Activated naive CD4-positive, alpha-beta T cell treated with anti-CD3 and anti-CD28 coated beads, Interleukin-2, amount 10 ng/mL, durations not matched to agents 7 days and 5 days (primary cell): ENCODE measurements at regions not wholly inside any gene's neighbourhood (a gene's known extent, or its start where the extent isn't known, plus 50 kb on each side); places are given as distances from the start of the nearest gene placed in this dataset.
"Not testable (repeated sequence)": the region's sequence is repeated elsewhere in the genome, so short reads cannot be mapped to it uniquely, and the experiment has no call there.

Experiments used
- CTCF ChIA-PET: fragments of 350-600 bp; sonication (Branson Sonifier 250); formaldehyde crosslinking; loops from one replicate; lab custom pipeline; 2021; ENCODE audit warnings: antibody characterized with exemption; lab: Charles Lee
- DNase-seq: peaks from one replicate; pipeline ENCODE4 v3.0.0-alpha.2; 2020
- H3K27ac Mint-ChIP-seq: one replicate; pipeline ENCODE4 v1.8.0; 2021; ENCODE audit warnings: mild to moderate bottlenecking, moderate library complexity, mixed read lengths
- H3K27me3 Mint-ChIP-seq: one replicate; pipeline ENCODE4 v1.8.0; 2021; ENCODE audit warnings: mild to moderate bottlenecking, mixed read lengths
- H3K36me3 Mint-ChIP-seq: one replicate; pipeline ENCODE4 v1.8.0; 2021; ENCODE audit warnings: mixed read lengths
- H3K4me1 Mint-ChIP-seq: one replicate; pipeline ENCODE4 v1.8.0; 2021; ENCODE audit warnings: mixed read lengths
- H3K4me3 Mint-ChIP-seq: one replicate; pipeline ENCODE4 v1.8.0; 2021; ENCODE audit warnings: mild to moderate bottlenecking, moderate library complexity, mixed read lengths
- H3K9me3 Mint-ChIP-seq: one replicate; pipeline ENCODE4 v1.8.0; 2021; ENCODE audit warnings: mixed read lengths

- H3K36me3 Mint-ChIP-seq: no peaks in the 10 kb centered on the region
- no peak overlapping the region for H3K4me3 Mint-ChIP-seq
- H3K9me3 Mint-ChIP-seq: no peaks in the 10 kb centered on the region
- no peak for DNase-seq
- no peaks in the 10 kb centered on the region for H3K27me3 Mint-ChIP-seq
- CTCF ChIA-PET: no interaction called here
- no peak overlapping the region for H3K27ac Mint-ChIP-seq
- H3K4me1 Mint-ChIP-seq: no peaks in the 10 kb centered on the region
These were observed 87.2 kb downstream of the CAPZA3 start for GRCh38 chr12:18825138-18825537.

- H3K27me3 Mint-ChIP-seq: no peaks in the 10 kb centered on the region
- H3K9me3 Mint-ChIP-seq: no peaks in the 10 kb centered on the region
- H3K27ac Mint-ChIP-seq: no peak overlapping the region
- no peak for DNase-seq
- CTCF ChIA-PET: no interaction called here
- no peak overlapping the region for H3K4me3 Mint-ChIP-seq
- H3K36me3 Mint-ChIP-seq: no peaks in the 10 kb centered on the region
- no peaks in the 10 kb centered on the region for H3K4me1 Mint-ChIP-seq
These were observed 90.0 kb downstream of the CAPZA3 start for GRCh38 chr12:18827913-18828312.

DNA sequence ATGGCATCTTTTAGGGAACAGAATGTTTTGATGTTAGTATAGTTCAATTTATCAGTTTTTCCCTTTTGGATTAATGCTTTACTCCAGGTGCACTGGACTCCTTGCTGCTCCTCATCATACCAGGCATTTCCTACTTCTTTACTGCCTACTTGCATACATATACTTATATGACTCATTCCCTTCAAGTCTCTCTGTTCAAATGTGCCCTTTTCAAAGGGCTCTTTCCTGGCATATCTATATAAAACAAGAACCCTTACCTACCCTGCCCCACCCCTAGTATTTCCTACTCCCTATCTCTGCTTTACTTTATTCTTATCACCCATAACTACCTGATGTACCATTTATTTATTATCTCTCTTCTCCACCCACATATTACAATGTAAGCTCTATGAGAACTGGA, 90.6 kb downstream of the CAPZA3 start:
- no peak for DNase-seq
- Mint-ChIP-seq H3K27ac (no peak overlapping the region), H3K4me3 (no peak overlapping the region), H3K27me3 (no peaks in the 10 kb centered on the region), H3K4me1 (no peaks in the 10 kb centered on the region), H3K9me3 (no peaks in the 10 kb centered on the region), H3K36me3 (no peaks in the 10 kb centered on the region)
- CTCF ChIA-PET: no interaction called here

DNA sequence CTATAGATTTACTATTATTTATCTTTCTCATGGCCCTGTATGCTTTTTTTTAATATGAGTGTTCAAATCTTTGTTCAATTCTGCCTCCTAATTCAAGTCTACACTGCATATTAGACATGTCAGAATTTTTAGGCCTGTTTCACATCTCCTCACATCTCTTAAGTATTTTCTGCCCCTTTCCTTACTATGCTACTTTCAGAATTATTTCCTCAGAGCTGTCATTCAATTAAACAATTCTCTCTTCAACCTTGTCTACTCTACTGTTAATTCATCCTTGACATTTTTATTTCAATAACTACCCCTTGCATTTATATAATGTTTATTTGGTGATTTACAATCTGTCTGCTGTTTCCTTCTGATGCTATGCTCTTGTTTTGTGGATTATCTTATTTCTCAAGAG, 91.1 kb downstream of the CAPZA3 start:
- H3K36me3 Mint-ChIP-seq: no peaks in the 10 kb centered on the region
- CTCF ChIA-PET: no interaction called here
- no peak for DNase-seq
- no peaks in the 10 kb centered on the region for H3K9me3 Mint-ChIP-seq
- H3K4me3 Mint-ChIP-seq: no peak overlapping the region
- H3K4me1 Mint-ChIP-seq: no peaks in the 10 kb centered on the region
- no peaks in the 10 kb centered on the region for H3K27me3 Mint-ChIP-seq
- H3K27ac Mint-ChIP-seq: no peak overlapping the region

DNA sequence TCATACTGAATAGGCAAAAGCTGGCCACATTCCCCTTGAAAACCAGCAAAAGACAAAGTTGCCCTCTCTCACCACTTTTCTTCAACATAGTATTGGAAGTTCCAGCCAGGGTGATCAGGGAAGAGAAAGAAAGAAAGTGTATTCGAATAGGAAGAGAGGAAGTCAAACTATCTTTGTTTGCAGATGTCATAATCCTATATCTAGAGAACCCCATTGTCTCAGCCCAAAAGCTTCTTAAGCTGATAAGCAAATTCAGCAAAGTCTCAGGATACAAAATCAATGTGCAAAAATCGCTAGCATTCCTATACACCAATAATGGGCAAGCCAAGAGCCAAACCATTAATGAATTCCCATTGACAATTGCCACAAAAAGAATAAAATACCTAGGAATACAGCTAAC, 95.0 kb downstream of the CAPZA3 start:
- H3K36me3 Mint-ChIP-seq, CTCF ChIA-PET, H3K9me3 Mint-ChIP-seq, H3K27ac Mint-ChIP-seq, H3K4me3 Mint-ChIP-seq, H3K4me1 Mint-ChIP-seq, DNase-seq, H3K27me3 Mint-ChIP-seq: not testable (repeated sequence)

DNA sequence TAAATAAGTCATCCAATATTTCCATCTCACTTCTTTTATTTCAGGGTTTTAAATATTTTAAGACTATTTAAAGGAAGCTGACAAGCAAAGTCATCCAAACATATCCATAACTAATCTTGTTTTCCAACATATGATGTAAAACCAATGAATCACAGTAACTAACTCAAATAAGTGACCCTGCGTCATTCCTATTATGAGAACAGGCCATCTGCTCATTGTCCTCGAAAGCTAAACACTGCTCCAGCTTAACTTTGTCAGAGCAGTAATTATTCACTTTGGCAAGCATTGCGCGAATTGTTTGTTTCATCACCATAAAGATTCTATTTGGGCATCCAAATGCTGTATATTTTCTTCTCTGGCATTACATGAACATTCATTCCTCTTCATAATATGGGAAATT, 99.1 kb downstream of the CAPZA3 start:
- Mint-ChIP-seq H3K9me3 (no peaks in the 10 kb centered on the region), H3K4me1 (no peaks in the 10 kb centered on the region), H3K36me3 (no peaks in the 10 kb centered on the region), H3K27me3 (no peaks in the 10 kb centered on the region), H3K4me3 (no peak overlapping the region), H3K27ac (no peak overlapping the region)
- CTCF ChIA-PET: interaction anchor here (0.9 kb wide), 1 partner anchor 19 kb away, joined by 3 read pairs; no protein-coding TSS in a partner anchor
- no peak for DNase-seq

- Mint-ChIP-seq H3K27ac (no peak overlapping the region), H3K27me3 (no peaks in the 10 kb centered on the region), H3K9me3 (peaks cover 1% of the 10 kb centered on the region), H3K36me3 (no peaks in the 10 kb centered on the region), H3K4me3 (no peak overlapping the region), H3K4me1 (no peaks in the 10 kb centered on the region)
- DNase-seq: no peak
- CTCF ChIA-PET: interaction anchor here (0.9 kb wide), 1 partner anchor 18 kb away, joined by 3 read pairs; no protein-coding TSS in a partner anchor
These were observed 99.6 kb downstream of the CAPZA3 start for GRCh38 chr12:18837505-18837904.

GRCh38 chr12:18840997-18841396, 103.1 kb downstream of the CAPZA3 start:
- H3K27me3 Mint-ChIP-seq, H3K9me3 Mint-ChIP-seq, H3K27ac Mint-ChIP-seq, H3K4me1 Mint-ChIP-seq, H3K36me3 Mint-ChIP-seq, CTCF ChIA-PET, DNase-seq, H3K4me3 Mint-ChIP-seq: not testable (repeated sequence)

DNA sequence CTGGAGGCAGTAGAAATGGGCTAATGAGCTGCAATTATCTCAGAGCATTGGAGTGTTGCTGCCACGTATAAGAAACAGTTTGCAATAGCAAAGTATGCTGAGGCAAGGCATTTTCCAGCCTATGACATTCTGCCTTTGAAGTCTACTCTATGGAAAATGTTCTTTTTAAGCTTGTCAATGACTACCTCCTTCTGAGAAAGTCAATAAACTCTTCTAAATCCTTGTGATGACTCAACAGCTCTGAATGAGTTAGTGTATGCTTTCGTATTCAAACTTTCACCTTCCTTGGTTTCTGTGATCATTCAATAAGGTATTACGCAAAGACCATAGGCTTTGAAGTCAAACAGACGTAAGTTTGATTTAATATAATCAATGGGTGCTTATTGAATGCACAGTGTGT, 111.2 kb downstream of the CAPZA3 start:
- CTCF ChIA-PET: no interaction called here
- H3K4me3 Mint-ChIP-seq: no peak overlapping the region
- H3K27ac Mint-ChIP-seq: no peak overlapping the region
- H3K4me1 Mint-ChIP-seq: no peaks in the 10 kb centered on the region
- DNase-seq: no peak
- no peaks in the 10 kb centered on the region for H3K9me3 Mint-ChIP-seq
- H3K27me3 Mint-ChIP-seq: no peaks in the 10 kb centered on the region
- no peaks in the 10 kb centered on the region for H3K36me3 Mint-ChIP-seq

- Mint-ChIP-seq H3K27me3 (no peaks in the 10 kb centered on the region), H3K9me3 (no peaks in the 10 kb centered on the region), H3K36me3 (no peaks in the 10 kb centered on the region), H3K27ac (no peak overlapping the region), H3K4me3 (no peak overlapping the region), H3K4me1 (no peaks in the 10 kb centered on the region)
- DNase-seq: no peak
- CTCF ChIA-PET: no interaction called here
These were observed 111.8 kb downstream of the CAPZA3 start for GRCh38 chr12:18849761-18850160.

DNA sequence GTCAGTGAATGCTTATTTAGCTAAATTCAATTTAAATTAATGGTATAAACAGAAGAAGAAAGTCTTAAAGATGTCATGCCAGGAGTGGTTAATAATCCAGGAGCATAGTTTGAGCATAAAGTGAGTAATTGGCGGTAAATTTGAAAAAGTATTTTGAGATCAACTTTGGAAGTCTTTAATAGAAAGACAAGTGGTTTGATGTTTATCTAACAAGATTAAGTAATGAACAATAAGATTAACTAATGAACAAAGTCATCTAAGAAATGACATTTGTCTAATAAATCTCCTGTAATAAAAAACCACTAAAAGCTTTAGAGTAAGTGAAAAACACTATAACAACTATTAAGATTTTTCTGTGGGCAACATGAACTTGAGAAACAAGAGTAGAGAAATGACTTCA, 112.8 kb downstream of the CAPZA3 start:
- H3K9me3 Mint-ChIP-seq: no peaks in the 10 kb centered on the region
- H3K27ac Mint-ChIP-seq: no peak overlapping the region
- CTCF ChIA-PET: no interaction called here
- H3K4me3 Mint-ChIP-seq: no peak overlapping the region
- H3K27me3 Mint-ChIP-seq: no peaks in the 10 kb centered on the region
- DNase-seq: no peak
- H3K4me1 Mint-ChIP-seq: no peaks in the 10 kb centered on the region
- H3K36me3 Mint-ChIP-seq: no peaks in the 10 kb centered on the region

- Mint-ChIP-seq H3K4me1 (no peaks in the 10 kb centered on the region), H3K36me3 (no peaks in the 10 kb centered on the region), H3K4me3 (no peak overlapping the region), H3K27ac (no peak overlapping the region), H3K27me3 (no peaks in the 10 kb centered on the region), H3K9me3 (no peaks in the 10 kb centered on the region)
- CTCF ChIA-PET: no interaction called here
- no peak for DNase-seq
These were observed 113.4 kb downstream of the CAPZA3 start for GRCh38 chr12:18851271-18851670.

- DNase-seq: no peak
- CTCF ChIA-PET: no interaction called here
- H3K27ac Mint-ChIP-seq: no peak overlapping the region
- H3K36me3 Mint-ChIP-seq: no peaks in the 10 kb centered on the region
- no peaks in the 10 kb centered on the region for H3K27me3 Mint-ChIP-seq
- H3K4me3 Mint-ChIP-seq: no peak overlapping the region
- no peaks in the 10 kb centered on the region for H3K4me1 Mint-ChIP-seq
- no peaks in the 10 kb centered on the region for H3K9me3 Mint-ChIP-seq
These were observed 115.8 kb downstream of the CAPZA3 start for GRCh38 chr12:18853570-18854366.

DNA sequence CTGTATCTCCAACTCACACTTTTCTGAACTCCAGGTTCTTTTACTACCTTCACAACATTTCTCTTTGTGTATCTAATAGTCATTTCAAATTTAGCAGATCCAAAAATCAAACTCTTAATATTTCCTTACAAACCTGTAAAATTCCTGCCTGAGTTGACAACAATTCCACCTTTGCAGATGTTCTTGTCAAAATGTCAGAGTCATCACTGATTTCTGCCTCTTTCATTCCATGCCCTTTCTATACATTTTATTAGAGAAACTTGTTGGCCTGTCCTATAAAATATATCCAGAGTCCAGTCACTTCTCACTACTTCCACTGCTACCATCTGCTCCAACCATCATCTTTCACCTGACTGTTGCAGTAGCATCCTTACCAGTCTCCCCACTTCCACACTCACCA, 119.7 kb downstream of the CAPZA3 start:
- no peak for DNase-seq
- no peak overlapping the region for H3K4me3 Mint-ChIP-seq
- CTCF ChIA-PET: no interaction called here
- H3K9me3 Mint-ChIP-seq: no peaks in the 10 kb centered on the region
- no peaks in the 10 kb centered on the region for H3K4me1 Mint-ChIP-seq
- no peaks in the 10 kb centered on the region for H3K36me3 Mint-ChIP-seq
- H3K27ac Mint-ChIP-seq: no peak overlapping the region
- H3K27me3 Mint-ChIP-seq: no peaks in the 10 kb centered on the region

DNA sequence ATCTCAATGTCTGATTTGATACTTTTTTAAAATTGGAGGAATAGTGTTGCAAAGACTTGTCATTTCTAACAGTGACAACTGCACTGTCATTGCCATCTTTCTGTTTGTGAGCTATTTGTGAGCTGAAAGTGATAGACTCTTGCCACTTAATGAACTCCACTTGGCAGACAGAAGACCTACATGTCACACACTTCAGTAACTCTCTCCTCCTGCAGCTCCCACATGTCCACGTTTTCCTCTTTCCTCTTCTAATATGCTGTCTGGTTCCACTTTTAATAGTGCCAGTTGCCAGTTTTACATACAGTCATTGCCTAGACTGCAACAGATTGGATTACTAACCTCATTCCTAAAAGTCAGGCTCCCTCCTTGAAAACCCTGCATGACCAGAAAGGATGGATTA, 121.5 kb downstream of the CAPZA3 start:
- H3K27me3 Mint-ChIP-seq: no peaks in the 10 kb centered on the region
- CTCF ChIA-PET: interaction anchor here (2.5 kb wide), 1 partner anchor 327 kb away, joined by 7 read pairs; no protein-coding TSS in a partner anchor
- H3K27ac Mint-ChIP-seq: no peak overlapping the region
- DNase-seq: no peak
- H3K9me3 Mint-ChIP-seq: no peaks in the 10 kb centered on the region
- H3K36me3 Mint-ChIP-seq: no peaks in the 10 kb centered on the region
- H3K4me3 Mint-ChIP-seq: no peak overlapping the region
- no peaks in the 10 kb centered on the region for H3K4me1 Mint-ChIP-seq
